GM20000 (cell line): ENCODE measurements at regions not wholly inside any gene's neighbourhood (a gene's known extent, or its start where the extent isn't known, plus 50 kb on each side); places are given as distances from the start of the nearest gene placed in this dataset.
"Not testable (repeated sequence)": the region's sequence is repeated elsewhere in the genome, so short reads cannot be mapped to it uniquely, and the experiment has no call there.

Source experiments
- DNase-seq: peaks from one replicate; pipeline ENCODE4 v3.0.0; 2012; ENCODE audit warnings: low spot score
- CTCF ChIP-seq: IDR thresholded peaks from 2 replicates; pipeline ENCODE4 v1.5.1; 2012; ENCODE audit warnings: mild to moderate bottlenecking, control low read depth; ENCODE audit errors: extremely low read depth, missing control alignments

GRCh38 chr1:224031986-224032385 lies 81.9 kb upstream of the FBXO28 start:
- DNase-seq = not testable (repeated sequence)

- DNase-seq = not testable (repeated sequence)
Measured at GRCh38 chr1:224030257-224030656, 83.7 kb upstream of the FBXO28 start.

- not testable (repeated sequence) for DNase-seq
Measured at GRCh38 chr1:224029286-224030025, 84.5 kb upstream of the FBXO28 start.

GRCh38 chr1:224028802-224029201 lies 85.1 kb upstream of the FBXO28 start:
- DNase-seq = not testable (repeated sequence)

GRCh38 chr1:224023122-224023521 lies 90.8 kb upstream of the FBXO28 start:
- DNase-seq = not testable (repeated sequence)

- DNase-seq = not testable (repeated sequence)
Measured at GRCh38 chr1:224022249-224022970, 91.5 kb upstream of the FBXO28 start.

- DNase-seq = not testable (repeated sequence)
Measured at GRCh38 chr1:224019866-224020265, 94.0 kb upstream of the FBXO28 start.

- not testable (repeated sequence) for DNase-seq
Measured at GRCh38 chr1:224015782-224016181, 98.1 kb upstream of the FBXO28 start.

GRCh38 chr1:224014330-224014649 lies 99.6 kb upstream of the FBXO28 start:
- no peak for TF ChIP-seq CTCF
- no peak for DNase-seq

- DNase-seq = not testable (repeated sequence)
Measured at GRCh38 chr1:224013626-224014329, 100.1 kb upstream of the FBXO28 start.

- not testable (repeated sequence) for DNase-seq
Measured at GRCh38 chr1:224012807-224013434, 101.0 kb upstream of the FBXO28 start.

- DNase-seq = not testable (repeated sequence)
Measured at GRCh38 chr1:224012162-224012561, 101.7 kb upstream of the FBXO28 start.

- DNase-seq = not testable (repeated sequence)
Measured at GRCh38 chr1:224011751-224012150, 102.2 kb upstream of the FBXO28 start.

- not testable (repeated sequence) for DNase-seq
Measured at GRCh38 chr1:224011153-224011552, 102.8 kb upstream of the FBXO28 start.

GRCh38 chr1:224005973-224006372 lies 107.9 kb upstream of the FBXO28 start:
- not testable (repeated sequence) for DNase-seq

GRCh38 chr1:224004552-224005315 lies 109.2 kb upstream of the FBXO28 start:
- peak; percentile 3 for DNase-seq

GRCh38 chr1:224003896-224004295 lies 110.0 kb upstream of the FBXO28 start:
- not testable (repeated sequence) for DNase-seq

GRCh38 chr1:224001757-224002156 lies 112.2 kb upstream of the FBXO28 start:
- DNase-seq = not testable (repeated sequence)

GRCh38 chr1:223999761-224000160 lies 114.2 kb upstream of the FBXO28 start:
- DNase-seq = not testable (repeated sequence)
